Glomerular endothelial cell (primary cell): ENCODE measurements at regions not wholly inside any gene's neighbourhood (a gene's known extent, or its start where the extent isn't known, plus 50 kb on each side); places are given as distances from the start of the nearest gene placed in this dataset.

ENCODE experiments used
- DNase-seq: peaks from one replicate; pipeline ENCODE4 v3.0.0-alpha.2; 2011; ENCODE audit warnings: low read depth, low spot score; ENCODE audit errors: extremely low read depth

DNA sequence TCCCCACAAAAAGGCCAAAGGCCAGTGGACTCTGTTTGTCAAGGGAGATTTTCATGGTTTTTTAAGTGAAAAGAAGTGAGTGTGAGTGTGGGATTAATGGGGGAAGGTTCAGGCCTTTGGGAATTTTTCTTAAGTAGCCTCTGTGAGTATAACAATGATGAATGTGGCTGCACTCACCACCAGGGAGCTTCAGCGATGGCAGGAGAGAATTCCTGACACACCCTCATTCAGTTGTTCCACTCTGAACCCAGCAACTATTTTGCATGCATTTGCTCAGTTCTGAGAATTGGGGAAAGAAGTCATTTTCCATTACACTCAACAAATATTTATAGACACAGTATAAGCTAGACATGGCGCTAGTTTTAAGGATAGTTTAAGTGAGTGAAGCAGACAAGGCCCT lies 117.9 kb downstream of the CCNA1 start:
- DNase-seq: no peak

DNA sequence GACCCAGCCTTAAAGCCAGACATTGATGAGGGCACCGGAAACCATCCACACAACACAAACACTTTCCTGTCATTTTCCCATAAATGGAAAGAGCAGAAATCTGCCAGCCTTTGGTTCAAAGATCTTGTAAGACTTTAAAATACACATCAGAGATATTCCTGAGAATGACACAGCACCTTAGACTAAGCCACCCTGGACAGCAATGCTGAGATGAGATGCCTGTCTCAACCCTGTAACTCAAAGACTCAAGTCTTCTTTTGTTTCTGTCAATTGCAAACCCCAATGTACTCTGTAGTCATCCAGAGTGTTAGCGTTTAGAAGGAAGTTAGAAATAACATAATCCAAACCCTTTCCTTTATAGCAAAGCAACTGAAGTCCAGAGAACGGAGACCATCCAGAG lies 119.2 kb downstream of the CCNA1 start:
- no peak for DNase-seq

DNA sequence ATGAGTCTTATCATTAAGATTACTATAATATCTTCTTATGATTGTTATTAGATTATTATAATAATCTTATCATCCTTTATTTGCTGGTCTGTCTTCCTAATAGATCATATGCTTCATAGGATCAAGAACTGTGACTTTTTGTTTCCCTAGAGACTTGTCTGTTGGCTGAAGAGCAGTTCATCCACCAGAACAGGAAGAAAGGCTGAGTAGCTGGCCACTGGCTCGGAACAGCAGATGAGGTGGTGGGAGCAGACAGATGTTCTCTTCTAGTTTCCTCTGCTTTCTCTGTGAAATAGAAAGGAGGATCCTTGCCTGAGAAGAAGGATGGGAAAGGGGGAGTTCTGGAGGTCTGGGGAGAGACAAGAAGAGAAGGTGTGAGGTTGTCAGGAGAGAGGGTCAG lies 120.0 kb downstream of the CCNA1 start:
- DNase-seq: no peak

DNA sequence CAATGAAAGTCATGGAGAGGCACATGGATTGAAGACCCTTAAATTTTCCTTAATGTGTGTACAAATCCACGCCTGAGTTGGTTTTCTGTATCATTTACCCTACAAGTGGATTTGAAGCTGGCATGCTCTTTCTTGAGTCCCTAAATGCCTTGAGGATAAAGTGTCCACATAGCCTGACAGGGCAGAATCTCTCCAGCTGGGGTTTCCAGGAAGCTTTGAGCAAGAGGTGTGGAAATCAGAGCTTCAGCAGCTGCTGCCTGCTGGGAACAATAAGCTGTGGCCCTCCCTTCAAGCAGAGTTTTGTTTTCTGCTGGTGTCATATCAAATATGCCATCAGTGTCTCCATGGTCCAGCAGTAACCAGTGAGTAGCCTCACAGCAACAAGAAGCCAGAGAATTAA lies 120.3 kb upstream of the SERTM1 start:
- DNase-seq: no peak

DNA sequence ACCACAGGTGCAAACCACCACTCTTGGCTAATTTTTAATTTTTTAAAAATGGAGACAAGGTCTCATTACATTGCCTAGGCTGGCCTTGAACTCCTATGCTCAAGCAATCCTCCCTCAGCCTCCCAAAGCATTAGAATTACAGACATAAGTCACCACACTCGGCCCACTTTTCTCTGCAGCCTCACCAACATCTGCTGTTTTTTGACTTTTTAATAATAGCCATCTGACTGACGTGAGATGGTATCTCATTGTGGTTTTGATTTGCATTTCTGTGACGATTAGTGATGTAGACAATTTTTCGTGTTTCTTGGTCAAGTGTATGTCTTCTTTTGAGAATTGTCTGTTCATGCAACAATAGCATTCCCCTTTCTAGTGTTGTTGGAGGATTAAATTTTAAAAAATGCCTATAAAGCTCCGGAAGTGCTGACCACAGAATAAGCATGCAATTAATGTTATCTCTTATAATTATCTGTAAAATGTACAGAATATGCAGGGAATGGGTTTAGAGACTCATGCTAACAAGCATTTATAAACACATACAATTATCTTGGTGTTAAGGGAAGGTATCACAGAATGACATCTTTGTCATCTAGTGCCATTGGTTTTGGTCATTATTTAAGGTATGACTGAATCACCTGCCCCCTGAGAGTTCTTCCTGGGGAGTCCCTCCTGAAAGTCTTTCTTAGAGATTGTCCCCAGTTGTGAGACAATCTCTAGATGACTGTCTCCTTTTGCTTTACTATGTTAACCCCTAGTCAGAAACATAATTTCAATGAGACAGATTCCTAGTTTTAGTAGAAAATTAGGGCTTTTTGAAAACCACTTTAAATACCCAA lies 118.5 kb upstream of the SERTM1 start:
- DNase-seq: no peak

DNA sequence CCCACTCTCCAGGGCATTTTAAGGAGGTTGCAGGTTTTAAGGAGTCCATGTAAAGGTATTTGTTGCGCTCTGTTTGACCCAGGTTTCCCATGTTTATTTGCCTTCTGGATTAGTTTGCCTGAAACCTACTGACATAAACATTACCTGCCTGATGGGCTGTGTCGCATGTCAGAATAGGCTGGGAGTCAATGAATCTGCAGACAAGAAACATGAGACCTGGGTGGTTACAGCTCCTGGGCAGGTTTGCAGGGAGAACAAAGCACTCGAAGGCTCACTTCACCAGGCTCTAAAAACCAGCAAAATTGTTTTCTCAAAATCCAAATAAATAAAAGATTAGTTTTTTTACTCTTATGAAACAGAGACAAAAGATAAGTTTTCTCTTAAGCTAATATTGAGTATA lies 114.4 kb upstream of the SERTM1 start:
- DNase-seq: no peak

DNA sequence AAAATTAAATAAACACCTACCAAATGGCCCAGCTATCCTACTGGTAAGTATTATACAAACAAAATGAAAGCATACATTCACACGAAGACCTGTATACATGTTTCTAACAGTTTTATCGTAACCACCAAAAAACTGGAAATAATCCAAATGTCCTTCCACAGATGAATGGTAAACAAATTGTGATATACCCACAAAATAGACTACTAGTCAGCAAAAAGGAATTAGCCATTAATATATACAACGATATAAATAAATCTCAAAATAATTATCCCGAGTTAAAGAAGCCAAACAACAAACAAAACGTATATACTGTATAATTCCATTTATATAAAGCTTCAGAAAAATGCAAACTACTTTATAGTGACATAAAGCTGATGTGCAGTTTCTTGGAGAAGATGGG lies 106.3 kb upstream of the SERTM1 start:
- no peak for DNase-seq

DNA sequence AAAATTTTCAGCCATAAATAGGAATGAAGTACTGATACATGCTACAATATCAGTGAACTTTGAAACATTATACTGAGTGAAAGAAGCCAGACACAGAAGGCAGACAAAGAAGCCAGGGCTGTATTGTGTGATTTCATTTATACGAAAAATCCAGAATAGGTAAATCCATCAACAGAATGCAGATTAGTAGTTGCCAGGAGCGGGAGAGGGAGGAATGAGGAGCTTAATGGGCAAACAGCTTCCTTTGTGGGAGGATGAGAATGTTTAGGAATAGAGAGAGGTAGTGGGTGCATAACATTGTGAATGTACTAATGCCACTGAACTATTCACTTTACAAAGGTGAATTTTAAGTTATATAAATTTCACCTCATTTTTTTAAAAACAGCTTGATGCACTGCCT lies 103.3 kb upstream of the SERTM1 start:
- DNase-seq: no peak

DNA sequence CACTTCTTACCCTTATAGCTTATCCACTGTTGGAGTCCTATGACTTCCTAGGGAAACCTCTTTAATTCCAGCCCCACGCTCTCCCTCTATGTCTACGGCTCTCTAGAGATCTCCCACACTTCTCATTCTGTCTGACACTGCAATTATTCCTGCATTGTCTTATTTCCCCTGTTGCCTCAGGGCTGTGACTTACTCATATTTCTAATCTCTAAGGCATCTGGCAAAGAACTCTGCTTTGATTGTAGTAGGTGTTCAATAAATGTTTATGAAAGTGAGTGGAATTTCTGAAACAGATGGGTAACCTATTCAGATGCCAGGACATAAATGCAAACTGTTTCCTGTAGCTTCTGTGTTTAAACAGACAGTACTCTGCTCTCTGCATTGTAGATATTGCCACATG lies 102.4 kb upstream of the SERTM1 start:
- DNase-seq: no peak

DNA sequence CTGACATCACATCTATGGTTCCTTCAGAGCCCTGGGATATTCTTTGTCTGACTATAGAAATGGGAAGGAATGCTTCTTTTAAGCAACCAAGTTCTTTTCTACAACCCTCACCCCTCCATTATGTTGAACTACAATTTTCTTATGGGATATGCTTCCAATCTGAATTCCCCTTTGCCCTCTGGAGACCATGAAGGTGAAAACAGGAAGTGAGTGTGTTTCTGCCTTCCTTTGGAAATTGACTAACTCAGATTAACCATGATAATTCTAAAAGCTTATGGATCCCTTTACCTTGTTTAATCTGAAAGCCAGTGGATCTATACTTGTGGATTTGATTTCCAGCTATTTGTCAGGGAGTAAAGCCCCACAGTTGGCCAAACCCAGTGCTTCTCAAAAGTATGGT lies 90.8 kb upstream of the SERTM1 start:
- no peak for DNase-seq

DNA sequence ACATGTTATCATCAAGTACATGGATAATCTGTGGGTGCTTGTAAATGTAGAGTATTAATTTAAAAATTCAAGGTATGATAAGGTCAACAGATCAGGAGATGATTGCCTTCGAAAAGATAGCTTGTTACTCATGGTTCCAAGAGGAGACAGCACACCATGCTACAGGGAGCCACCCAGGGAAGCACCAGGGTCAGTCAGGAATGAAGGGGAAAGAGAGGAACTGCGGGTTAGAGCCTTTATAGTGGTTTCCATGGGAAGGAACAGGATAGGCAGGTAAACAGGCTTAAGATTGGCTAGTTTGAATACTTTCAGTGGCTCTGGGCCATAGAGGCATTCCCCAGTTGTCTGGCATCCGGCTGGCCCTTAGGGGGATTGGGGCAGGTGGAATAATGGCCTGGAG lies 74.2 kb upstream of the SERTM1 start:
- no peak for DNase-seq

DNA sequence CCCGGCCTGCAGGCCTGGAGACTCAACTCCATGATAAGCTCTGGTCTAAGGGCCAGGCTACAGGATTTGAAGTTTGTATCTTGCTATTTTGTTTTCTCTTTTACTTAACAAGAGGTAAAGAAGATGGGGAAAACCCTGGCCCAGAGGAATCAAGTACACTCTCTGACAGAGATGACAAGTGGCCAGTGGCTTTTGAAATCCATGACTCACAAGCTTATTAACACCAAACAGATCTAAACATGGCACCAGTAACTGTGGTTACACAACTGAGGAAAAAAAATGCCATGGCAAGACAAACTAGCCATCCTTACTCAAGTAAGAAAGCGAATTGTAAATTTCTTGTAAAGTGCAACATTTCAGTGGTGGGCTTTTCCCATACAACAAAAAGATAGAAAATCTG lies 72.6 kb upstream of the SERTM1 start:
- DNase-seq: no peak

DNA sequence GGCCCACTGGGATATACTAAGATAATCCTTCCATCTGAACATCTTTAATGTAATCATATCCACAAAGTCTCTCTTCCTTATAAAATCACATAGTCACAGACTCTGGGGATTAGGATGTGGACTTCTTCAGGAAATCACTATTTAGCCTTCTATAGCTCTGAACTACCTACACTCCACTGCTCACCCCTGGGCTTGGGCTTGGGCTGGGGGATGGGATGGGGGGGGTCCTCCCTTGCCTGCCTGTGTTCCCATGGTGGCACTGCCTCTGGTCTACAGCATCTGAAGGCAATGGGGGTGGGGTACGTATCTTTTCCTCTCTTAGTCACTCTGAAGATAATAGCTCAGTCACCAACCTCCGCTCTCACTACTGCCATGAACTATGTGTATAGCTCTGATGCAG lies 67.8 kb upstream of the SERTM1 start:
- no peak for DNase-seq

DNA sequence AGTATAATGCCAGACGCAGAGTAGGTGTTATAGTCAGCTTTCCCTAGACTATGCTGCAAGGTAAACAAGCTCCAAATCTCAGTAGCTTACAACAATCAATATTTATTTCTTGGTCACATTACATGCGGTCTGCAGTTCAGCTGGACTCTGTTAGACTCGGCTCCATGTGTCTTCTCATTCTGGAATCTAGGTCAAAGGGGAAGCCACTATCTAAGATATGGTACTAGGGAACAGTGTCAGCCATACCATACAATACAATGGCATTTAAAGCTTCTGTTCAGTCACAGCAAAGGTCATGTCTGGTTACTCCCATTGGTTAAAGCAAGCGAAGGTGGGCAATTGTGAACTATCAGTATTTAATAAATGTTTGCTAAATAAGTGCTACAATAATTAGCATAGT lies 65.3 kb upstream of the SERTM1 start:
- no peak for DNase-seq

DNA sequence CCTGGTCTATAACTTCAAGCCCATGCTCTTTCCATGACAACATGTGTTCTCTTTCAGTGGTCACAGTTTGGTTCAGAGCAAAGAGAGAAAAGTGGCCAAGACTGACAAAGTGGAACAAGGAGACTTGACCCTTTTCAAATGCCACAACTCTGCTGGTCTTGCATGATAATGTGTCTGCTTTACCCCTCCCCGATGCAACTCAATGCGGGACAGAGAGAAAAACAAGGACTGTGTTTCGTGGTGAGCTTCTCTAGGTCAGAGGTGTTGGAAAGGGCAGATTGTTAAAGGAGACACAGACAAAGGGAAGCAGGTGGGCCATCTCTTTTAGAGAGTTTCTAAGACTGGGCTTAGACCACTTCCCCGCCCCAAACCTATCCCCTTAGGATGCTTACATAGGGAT lies 61.6 kb upstream of the SERTM1 start:
- no peak for DNase-seq

DNA sequence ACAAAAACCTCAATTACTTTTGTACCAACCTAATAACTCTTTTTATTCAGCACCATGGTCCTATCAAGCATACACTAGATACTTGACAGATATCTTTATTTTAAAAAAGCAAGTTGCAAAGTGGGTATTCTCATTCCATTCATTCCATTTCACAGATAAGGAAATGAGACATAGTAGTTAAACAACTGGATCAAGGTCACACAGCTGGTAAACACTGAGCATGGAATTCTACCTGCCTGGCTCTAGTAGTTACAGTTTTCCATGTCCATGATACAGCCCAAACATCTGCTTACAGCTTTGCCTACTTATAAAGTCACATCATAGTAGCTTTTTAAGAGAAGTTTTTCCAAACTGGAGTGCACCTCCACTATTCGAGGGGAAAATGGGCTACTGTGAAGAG lies 57.1 kb upstream of the SERTM1 start:
- DNase-seq: no peak

DNA sequence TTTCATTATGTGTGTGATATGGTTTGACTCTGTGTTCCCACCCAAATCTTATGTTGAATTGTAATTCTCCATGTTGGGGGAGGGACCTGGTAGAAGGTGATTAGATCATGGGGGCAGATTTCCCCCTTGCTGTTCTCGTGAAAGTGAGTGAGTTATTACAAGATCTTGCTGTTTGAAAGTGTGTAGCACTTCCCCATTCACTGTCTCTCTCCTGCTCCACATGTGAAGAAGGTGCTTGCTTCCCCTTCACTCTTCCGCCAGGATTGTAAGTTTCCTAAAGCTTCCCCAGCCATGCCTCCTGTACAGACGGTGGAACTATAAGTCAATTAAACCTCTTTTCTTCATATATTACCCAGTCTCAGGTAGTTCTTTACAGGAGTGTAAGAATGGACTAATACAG lies 54.3 kb upstream of the SERTM1 start:
- DNase-seq: no peak
